GM12864 (cell line): ENCODE measurements at regions not wholly inside any gene's neighbourhood (a gene's known extent, or its start where the extent isn't known, plus 50 kb on each side); places are given as distances from the start of the nearest gene placed in this dataset.

Source experiments
- DNase-seq: peaks from one replicate; pipeline ENCODE4 v3.0.0-alpha.2; 2011; ENCODE audit warnings: low read depth
- H3K4me3 ChIP-seq: 2 replicates; pipeline ENCODE4 v1.5.1; 2011; ENCODE audit warnings: mild to moderate bottlenecking, low read depth, low read length, control low read depth
- CTCF ChIP-seq: IDR thresholded peaks from 2 replicates; pipeline ENCODE4 v1.5.1; 2011; ENCODE audit warnings: low read depth, mild to moderate bottlenecking, moderate library complexity, low read length, control low read depth, inconsistent platforms; ENCODE audit errors: missing control alignments

- TF ChIP-seq CTCF, result no peak
- no peak overlapping the region for H3K4me3 ChIP-seq
- no peak for DNase-seq
Measured at GRCh38 chr7:156173346-156173745, 361.1 kb upstream of the SHH start.

- DNase-seq, result no peak
- H3K4me3 ChIP-seq, result no peak overlapping the region
- no peak for TF ChIP-seq CTCF
Measured at GRCh38 chr7:156172638-156173037, 360.4 kb upstream of the SHH start.

- DNase-seq, result no peak
- TF ChIP-seq CTCF, result no peak
- no peak overlapping the region for H3K4me3 ChIP-seq
Measured at GRCh38 chr7:156169474-156170370, 357.5 kb upstream of the SHH start.

GRCh38 chr7:156168434-156168833, 356.2 kb upstream of the SHH start:
- no peak overlapping the region for H3K4me3 ChIP-seq
- TF ChIP-seq CTCF, result no peak
- DNase-seq, result no peak

GRCh38 chr7:156167987-156168386, 355.7 kb upstream of the SHH start:
- no peak for DNase-seq
- no peak overlapping the region for H3K4me3 ChIP-seq
- TF ChIP-seq CTCF, result no peak

- no peak for DNase-seq
- H3K4me3 ChIP-seq, result no peak overlapping the region
- no peak for TF ChIP-seq CTCF
Measured at GRCh38 chr7:156167417-156167807, 355.1 kb upstream of the SHH start.
